Endodermal cell (in vitro differentiated cells): ENCODE measurements at regions not wholly inside any gene's neighbourhood (a gene's known extent, or its start where the extent isn't known, plus 50 kb on each side); places are given as distances from the start of the nearest gene placed in this dataset.

Experiments
- DNase-seq: peaks from one replicate; pipeline ENCODE4 v3.0.0-alpha.2; 2017
- H3K27ac ChIP-seq: 2 replicates; pipeline ENCODE4 v1.5.1; 2013; ENCODE audit warnings: mild to moderate bottlenecking, low read depth, low read length, moderate library complexity
- H3K27me3 ChIP-seq: 2 replicates; pipeline ENCODE4 v1.6.1; 2013; ENCODE audit warnings: mild to moderate bottlenecking, low read length, moderate library complexity; ENCODE audit not compliant: insufficient read depth, control insufficient read depth, poor library complexity, severe bottlenecking
- H3K36me3 ChIP-seq: 2 replicates; pipeline ENCODE4 v1.7.0; 2013; ENCODE audit warnings: mild to moderate bottlenecking, low read length, moderate library complexity; ENCODE audit not compliant: control insufficient read depth, insufficient read depth
- H3K4me1 ChIP-seq: one replicate; pipeline ENCODE4 v1.7.0; 2013; ENCODE audit warnings: low read length; ENCODE audit not compliant: control insufficient read depth, insufficient read depth
- H3K4me3 ChIP-seq: 2 replicates; pipeline ENCODE4 v1.5.1; 2013; ENCODE audit warnings: mild to moderate bottlenecking, low read length, moderate library complexity
- H3K9ac ChIP-seq: 2 replicates; pipeline ENCODE4 v1.6.1; 2013; ENCODE audit warnings: mild to moderate bottlenecking, low read length, moderate library complexity; ENCODE audit not compliant: poor library complexity, severe bottlenecking; ENCODE audit errors: extremely low read depth
- H3K9me3 ChIP-seq: 2 replicates; pipeline ENCODE4 v1.6.1; 2013; ENCODE audit warnings: mild to moderate bottlenecking, low read length, moderate library complexity; ENCODE audit not compliant: control insufficient read depth
- H3K27ac Mint-ChIP-seq: 2 replicates; pipeline ENCODE4 v1.8.0; 2020; ENCODE audit warnings: mixed read lengths
- H3K27me3 Mint-ChIP-seq: 2 replicates; pipeline ENCODE4 v1.8.0; 2021; ENCODE audit warnings: mild to moderate bottlenecking, mixed read lengths; ENCODE audit not compliant: insufficient read depth
- H3K36me3 Mint-ChIP-seq: 2 replicates; pipeline ENCODE4 v1.8.0; 2020; ENCODE audit warnings: low read depth, mixed read lengths
- H3K4me1 Mint-ChIP-seq: 2 replicates; pipeline ENCODE4 v1.8.0; 2020; ENCODE audit warnings: mixed read lengths
- H3K4me3 Mint-ChIP-seq: 2 replicates; pipeline ENCODE4 v1.8.0; 2020; ENCODE audit warnings: mild to moderate bottlenecking, moderate library complexity, mixed read lengths
- H3K9me3 Mint-ChIP-seq: 2 replicates; pipeline ENCODE4 v1.8.0; 2020; ENCODE audit warnings: mild to moderate bottlenecking, mixed read lengths
- whole genome bisulfite sequencing, 2 experiments: methylation state at CpG; one replicate each; pipeline versions ENCODE4 v1.1.5 to v1.1.7; 2013; ENCODE audit warnings: missing lambda C conversion rate in 2 of 2, mixed read lengths in 1 of 2; ENCODE audit not compliant: insufficient coverage in 1 of 2, insufficient read length in 1 of 2; 5-methylcytosine and 5-hydroxymethylcytosine counted together
- TF ChIP-seq, protein P1 (sequence below): fragments of 200-600 bp; sonication (generic); conservative IDR thresholded peaks from 2 replicates; pipeline ENCODE4 v1.5.0; 2021; ENCODE audit warnings: antibody characterized with exemption, mild to moderate bottlenecking

DNA sequence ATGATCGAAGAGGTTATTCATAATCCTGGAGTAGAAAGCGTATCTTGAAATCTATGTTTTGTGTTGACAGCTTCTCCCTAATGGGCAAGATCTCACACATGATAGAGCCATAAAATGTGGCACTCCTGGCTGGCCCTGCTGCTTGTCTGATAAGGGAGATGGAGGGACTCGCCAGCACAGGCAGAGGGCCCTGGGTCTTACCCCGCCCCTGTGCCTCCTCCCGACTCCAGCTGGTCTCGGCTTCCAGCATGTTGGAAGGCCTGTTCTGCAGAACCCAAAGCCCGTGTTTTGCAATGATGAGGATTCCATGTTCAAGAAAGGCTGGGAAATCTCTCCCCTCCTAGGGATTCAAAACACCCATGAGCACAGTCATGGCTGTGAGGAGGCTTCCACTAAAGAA is 106.7 kb upstream of the SDK2 start:
- H3K9me3 ChIP-seq, result no peaks in the 10 kb centered on the region
- H3K4me1 ChIP-seq, result no peaks in the 10 kb centered on the region
- peak; percentile 75 for DNase-seq
- no peaks in the 10 kb centered on the region for H3K36me3 ChIP-seq
- no peak overlapping the region for H3K9ac ChIP-seq
- H3K4me3 Mint-ChIP-seq, result no peak overlapping the region
- H3K4me3 ChIP-seq, result no peak overlapping the region
- H3K27me3 Mint-ChIP-seq, result peaks cover 20% of the 10 kb centered on the region
- H3K27me3 ChIP-seq, result no peaks in the 10 kb centered on the region
- 80 to 93% methylated on average over 2 to 7 of the region's 7 CpGs for WGBS, 2 experiments
- H3K27ac Mint-ChIP-seq, result no peak overlapping the region
- TF ChIP-seq, protein P1, sequence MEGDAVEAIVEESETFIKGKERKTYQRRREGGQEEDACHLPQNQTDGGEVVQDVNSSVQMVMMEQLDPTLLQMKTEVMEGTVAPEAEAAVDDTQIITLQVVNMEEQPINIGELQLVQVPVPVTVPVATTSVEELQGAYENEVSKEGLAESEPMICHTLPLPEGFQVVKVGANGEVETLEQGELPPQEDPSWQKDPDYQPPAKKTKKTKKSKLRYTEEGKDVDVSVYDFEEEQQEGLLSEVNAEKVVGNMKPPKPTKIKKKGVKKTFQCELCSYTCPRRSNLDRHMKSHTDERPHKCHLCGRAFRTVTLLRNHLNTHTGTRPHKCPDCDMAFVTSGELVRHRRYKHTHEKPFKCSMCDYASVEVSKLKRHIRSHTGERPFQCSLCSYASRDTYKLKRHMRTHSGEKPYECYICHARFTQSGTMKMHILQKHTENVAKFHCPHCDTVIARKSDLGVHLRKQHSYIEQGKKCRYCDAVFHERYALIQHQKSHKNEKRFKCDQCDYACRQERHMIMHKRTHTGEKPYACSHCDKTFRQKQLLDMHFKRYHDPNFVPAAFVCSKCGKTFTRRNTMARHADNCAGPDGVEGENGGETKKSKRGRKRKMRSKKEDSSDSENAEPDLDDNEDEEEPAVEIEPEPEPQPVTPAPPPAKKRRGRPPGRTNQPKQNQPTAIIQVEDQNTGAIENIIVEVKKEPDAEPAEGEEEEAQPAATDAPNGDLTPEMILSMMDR, result no peak
- H3K4me1 Mint-ChIP-seq, result peaks cover 7% of the 10 kb centered on the region
- no peak overlapping the region for H3K27ac ChIP-seq
- H3K36me3 Mint-ChIP-seq, result no peaks in the 10 kb centered on the region
- no peaks in the 10 kb centered on the region for H3K9me3 Mint-ChIP-seq

GRCh38 chr17:73753751-73754496 is 109.7 kb upstream of the SDK2 start:
- 91 to 97% methylated on average over 10 to 14 of the region's 14 CpGs for WGBS, 2 experiments
- no peak overlapping the region for H3K4me3 ChIP-seq
- no peaks in the 10 kb centered on the region for H3K27me3 ChIP-seq
- no peak for DNase-seq
- Mint-ChIP-seq H3K4me1 (peaks cover 7% of the 10 kb centered on the region), H3K4me3 (no peak overlapping the region), H3K27ac (no peak overlapping the region), H3K27me3 (peaks cover 15% of the 10 kb centered on the region), H3K36me3 (no peaks in the 10 kb centered on the region), H3K9me3 (no peaks in the 10 kb centered on the region)
- no peaks in the 10 kb centered on the region for H3K36me3 ChIP-seq
- H3K4me1 ChIP-seq, result no peaks in the 10 kb centered on the region
- no peak overlapping the region for H3K9ac ChIP-seq
- TF ChIP-seq, protein P1, result no peak
- H3K9me3 ChIP-seq, result no peaks in the 10 kb centered on the region
- H3K27ac ChIP-seq, result no peak overlapping the region

DNA sequence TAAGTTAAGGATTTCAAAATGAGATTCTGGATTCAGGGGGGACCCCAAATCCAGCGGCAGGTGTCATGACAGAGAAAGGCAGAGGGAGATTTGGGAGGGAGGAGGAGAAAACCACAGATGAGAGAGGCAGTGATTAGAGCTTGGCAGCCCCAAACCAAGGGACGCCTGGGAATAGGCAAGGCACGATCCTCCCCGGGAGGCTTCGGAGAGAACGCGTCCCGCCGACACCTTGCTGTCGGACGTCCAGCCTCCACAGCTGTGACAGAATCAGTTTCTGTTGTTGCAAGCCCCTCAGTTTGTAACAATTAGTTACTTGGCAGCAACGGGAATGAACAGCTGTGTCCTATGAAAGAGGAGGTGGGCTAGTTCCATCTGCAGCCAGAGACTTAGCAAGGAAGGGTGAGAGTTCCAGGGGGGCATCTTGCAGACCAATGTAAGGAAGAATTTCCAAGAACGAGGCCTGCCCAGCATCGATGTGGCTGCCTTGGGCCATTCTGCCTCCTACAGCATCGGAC is 110.7 kb upstream of the SDK2 start:
- no peak overlapping the region for H3K4me3 ChIP-seq
- H3K4me1 ChIP-seq, result no peaks in the 10 kb centered on the region
- TF ChIP-seq, protein P1, result no peak
- H3K9me3 ChIP-seq, result no peaks in the 10 kb centered on the region
- peaks cover 18% of the 10 kb centered on the region for H3K27me3 Mint-ChIP-seq
- H3K9me3 Mint-ChIP-seq, result no peaks in the 10 kb centered on the region
- no peak overlapping the region for H3K27ac Mint-ChIP-seq
- WGBS, 2 experiments, result 91 to 97% methylated on average over 15 of the region's 15 CpGs
- H3K36me3 Mint-ChIP-seq, result no peaks in the 10 kb centered on the region
- H3K4me3 Mint-ChIP-seq, result no peak overlapping the region
- no peaks in the 10 kb centered on the region for H3K36me3 ChIP-seq
- H3K9ac ChIP-seq, result no peak overlapping the region
- DNase-seq, result no peak
- no peak overlapping the region for H3K27ac ChIP-seq
- peaks cover 13% of the 10 kb centered on the region for H3K4me1 Mint-ChIP-seq
- H3K27me3 ChIP-seq, result no peaks in the 10 kb centered on the region
